HG03139 (cell line): ENCODE measurements at regions not wholly inside any gene's neighbourhood (a gene's known extent, or its start where the extent isn't known, plus 50 kb on each side); places are given as distances from the start of the nearest gene placed in this dataset.

Experiments
- ATAC-seq: cut with Tn5 transposase; IDR thresholded peaks from one replicate; pipeline ENCODE4 v1.9.1; 2021; ENCODE audit not compliant: unreplicated experiment

DNA sequence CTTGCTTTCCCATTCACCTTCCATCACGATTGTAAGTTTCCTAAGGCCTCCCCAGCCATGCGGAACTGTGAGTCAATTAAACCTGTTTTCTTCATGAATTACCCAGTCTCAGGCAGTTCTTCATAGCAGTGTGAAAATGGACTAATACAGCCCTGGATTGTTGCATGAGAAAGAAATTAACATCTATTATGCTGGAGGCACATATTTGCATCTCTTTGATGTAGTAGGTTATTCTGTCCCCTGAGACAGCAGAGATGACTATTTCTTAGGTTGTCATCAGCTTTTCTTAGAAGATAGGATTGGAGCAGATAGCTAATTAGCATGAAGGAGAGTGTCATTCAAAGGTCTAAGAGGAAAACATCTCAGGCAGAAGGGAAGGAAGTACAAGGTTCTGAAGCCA lies 166.2 kb downstream of the OMA1 start:
- no peak for ATAC-seq

DNA sequence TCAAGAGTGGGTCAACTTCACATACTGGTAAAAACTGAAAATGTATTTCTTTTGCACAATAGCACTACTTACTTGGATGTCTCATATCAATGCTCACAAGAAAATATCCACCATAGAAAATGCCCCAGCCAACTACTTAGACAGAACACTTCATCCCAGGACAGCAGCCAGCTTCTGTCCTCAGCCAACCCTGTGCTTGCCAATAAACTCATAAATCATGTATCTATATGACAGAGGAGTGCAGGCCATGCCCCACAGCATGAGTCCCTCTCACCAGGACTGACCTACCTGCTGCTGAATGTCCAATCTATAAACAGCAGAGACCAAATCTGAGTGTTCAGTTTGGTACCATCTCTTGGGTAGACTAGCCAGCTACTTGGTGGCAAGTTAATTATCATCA lies 179.3 kb downstream of the OMA1 start:
- ATAC-seq = no peak

DNA sequence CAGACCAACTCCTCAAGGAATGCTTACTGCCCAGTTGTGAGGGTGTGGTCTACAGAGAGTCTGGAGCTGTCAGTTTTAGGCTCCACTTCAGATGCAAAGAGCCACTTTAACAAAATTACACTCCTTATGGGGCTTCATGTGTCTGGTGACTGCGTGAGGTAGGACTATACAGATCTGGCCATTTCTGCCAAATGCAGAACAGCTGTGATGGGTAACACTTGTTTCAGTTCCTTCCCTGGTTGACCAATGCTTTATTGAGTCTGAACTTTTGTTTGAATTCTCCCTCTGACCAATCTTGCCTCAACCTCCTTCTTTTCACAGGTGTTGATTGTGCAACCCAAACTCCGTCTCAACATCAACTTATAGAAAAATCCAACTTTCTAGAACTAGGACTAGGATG lies 181.2 kb downstream of the OMA1 start:
- ATAC-seq = no peak

DNA sequence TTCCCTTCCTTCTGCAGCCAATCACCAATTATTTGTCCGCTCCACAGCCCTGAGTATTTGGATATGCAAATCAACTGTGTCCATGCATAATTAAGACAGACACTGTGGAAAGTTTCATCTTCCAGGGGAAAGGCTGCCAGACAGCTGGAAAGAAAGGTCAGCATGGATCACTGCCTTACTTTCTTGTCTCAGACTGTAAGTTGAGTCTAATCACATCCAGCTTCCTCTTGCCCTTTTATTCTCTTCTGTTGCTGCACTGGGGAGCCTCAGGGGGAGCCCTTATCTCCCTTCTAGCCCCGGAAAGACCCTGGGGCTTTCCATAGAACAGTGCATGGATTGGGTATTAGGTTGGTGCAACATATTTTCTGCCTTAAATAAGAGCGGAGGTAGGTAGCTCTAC lies 182.9 kb downstream of the OMA1 start:
- ATAC-seq = no peak

DNA sequence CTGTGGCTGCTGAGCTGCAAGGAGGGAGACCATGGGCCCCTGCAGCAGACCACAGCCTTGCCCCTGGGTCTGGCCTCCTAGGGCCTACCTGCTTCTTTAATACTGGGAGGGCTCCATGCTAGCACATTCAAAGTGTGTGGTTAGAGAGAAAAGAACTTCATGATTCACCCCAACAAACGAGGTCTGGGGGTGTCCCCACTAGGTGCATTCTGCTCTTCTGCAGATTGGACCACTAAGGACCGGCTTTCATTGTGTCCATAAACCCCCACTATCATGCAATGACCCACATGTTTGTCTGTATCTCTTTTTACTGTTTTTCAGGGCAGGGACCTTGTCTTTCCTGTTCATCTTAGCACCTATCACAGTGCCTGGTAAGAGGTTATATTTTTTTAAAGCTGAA lies 185.4 kb downstream of the OMA1 start:
- no peak for ATAC-seq

DNA sequence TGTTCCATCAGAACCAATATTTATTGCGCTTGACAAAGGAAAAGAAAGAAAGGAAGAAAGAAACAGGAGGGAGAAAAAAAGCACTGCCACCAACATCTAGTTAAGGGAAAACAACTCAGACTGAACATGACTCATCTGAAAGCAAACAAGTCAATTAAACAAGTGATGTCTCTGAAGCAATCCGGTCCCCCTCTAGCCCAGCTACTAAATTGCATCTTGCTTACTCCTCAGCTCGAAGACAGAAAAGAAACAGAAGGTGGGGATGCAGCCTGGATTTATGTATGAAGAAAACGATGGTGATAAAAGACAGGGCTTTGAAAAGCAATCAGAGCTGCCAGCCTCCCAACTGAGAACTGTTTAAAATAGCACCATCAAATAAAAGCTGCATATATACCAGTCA lies 188.2 kb downstream of the OMA1 start:
- no peak for ATAC-seq

DNA sequence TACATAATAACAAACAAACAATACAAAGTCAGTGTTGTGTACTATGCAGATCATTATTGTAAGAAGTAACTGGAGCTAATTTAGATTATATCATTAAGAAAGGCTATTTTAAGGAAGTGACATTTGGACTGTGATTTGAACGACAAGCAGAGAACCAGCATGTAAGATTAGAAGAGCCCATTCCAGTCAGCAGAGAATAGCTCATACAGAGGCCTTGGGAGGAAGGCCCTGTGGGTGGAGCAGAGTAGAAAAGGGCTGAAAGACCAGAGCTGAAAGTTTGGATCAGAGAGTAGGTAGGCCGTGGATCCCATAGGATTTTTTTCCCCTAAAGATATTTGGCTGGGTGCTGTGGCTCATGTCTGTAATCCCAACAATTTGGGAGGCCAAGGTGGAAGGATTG lies 190.1 kb downstream of the OMA1 start:
- ATAC-seq = no peak

DNA sequence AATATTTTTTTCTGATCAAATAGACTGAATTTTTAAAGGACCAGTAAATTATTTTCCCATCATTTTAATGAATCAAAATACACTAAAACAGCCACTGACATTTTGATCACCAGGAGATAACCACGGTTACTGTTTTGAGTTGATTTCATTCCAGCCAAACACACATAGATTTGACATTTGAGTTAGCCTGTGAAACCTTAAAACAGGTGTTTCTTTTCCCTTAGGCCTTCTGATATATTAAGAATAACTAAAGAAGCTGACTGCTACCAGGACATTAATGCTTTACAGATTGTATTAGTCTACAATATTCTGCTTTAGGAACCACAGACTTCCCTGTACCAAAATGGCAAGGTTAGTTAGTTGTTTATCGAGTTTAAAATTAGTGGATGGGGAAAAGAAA lies 193.4 kb downstream of the OMA1 start:
- ATAC-seq = no peak

DNA sequence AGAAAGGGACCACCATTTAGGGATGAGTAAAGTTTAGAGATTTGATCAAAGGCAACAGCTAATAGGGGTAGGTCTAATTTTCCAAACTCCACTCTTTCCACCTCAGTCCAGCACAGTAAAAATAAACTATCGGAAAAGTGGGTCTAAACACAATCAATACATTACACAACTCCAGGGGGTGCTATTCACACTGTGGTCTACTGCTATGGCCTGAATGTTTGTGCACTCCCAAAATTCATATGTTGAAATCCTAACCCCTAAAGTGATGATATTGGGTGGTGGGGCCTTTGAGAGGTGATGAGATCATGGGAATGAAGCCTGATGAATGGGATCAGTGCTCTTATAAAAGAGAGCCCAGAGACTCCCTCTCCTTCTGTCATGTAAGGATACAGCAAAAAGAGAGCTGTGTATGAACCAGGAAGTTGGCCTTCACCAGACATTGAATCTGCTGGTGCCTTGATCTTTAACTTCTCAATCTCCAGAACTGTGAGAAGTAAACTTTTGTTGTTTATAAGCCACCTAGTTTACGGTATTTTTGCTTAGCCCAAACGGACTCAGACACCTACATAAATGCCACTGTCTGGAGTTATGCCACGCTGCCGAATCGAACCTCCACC lies 193.9 kb downstream of the OMA1 start:
- no peak for ATAC-seq

DNA sequence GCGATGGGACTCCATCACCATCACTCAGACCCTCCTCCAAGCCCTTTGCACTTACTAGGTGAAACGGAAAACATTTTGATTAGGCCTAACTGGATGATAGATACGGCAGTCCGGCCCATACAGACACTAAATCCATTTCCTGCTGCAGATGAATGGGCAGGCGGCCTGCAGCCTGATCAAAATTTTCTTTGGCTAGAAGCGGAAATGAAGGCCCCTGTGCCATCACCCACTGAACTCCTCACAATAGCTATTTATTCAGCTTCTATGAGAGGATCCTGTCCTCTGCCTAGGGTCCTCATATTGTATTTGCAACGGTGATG lies 200.5 kb downstream of the OMA1 start:
- ATAC-seq = no peak

DNA sequence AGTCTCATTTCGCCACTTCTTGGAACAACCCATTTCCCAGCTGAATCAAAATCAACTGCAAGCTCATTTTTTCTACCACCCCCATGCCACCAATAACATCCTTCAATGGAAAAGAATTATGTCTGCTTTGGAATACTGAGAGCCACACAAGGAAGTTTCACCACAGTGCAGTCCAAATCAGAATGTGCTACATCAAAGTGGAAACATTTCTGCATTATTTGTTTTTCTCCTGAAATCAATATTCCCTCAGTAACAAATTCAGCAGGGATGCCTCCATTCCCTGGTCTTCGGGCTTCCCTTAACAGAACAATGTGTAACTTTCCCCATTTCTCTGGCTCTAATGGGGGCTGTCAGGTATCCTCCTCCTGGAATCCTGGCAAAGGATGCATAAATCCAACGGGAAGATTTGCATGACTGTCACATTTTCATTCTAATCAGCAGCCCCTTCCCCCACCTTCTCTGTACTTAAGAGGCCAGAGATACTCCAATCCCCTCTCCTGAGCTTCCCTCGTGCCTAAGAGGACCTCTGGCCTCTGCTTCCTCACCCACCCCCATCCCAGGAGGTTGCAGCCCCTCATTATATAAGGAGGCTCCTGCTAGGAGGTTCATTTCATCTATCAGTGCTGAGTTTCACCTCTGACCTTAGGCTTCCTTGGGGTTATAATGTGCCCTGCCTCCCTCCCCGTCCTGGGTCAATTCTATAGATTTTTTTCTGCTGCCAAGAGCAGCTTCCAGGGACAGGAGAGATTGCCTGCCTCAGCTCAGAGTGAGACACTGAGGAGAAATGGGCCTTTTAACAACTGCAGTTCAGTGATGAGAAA lies 201.1 kb downstream of the OMA1 start:
- ATAC-seq = no peak

DNA sequence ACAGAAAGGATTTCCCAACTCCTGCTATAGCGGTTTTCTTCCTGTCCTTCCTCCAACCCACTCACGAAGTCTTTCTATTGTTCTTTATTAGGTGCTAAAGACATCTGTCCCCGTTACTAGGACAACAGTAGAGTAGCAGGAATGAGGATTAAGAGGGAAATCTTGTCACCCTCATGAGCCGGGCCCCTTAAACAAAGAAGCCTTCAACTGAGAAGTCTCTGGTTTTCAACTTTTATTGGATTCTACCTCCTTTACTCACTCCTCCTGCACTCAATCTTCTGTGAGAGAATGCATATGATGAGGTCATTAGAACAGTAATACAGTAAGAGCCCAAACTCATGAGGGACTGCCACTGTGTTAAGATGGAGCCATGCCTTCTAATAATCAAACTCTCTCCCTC lies 206.3 kb downstream of the OMA1 start:
- no peak for ATAC-seq

DNA sequence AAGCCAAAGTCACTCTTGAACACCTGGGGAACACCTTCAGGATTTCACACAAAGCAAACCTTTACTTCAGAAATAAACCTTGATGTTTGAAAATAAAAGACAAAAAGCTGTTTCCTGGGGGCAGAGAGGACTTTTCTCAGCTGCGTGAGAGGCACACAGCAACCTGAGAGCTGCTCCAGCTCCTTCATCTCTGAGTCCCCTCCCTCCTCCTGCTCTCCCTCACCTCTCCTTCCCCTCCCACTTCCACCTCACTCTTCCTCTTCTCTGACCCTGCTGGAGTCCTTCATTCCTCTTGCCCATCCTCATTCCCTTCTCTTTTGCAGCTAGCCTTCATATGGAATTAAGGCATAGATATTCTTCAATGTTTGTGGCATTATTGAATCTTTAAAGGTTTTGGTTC lies 208.4 kb downstream of the OMA1 start:
- no peak for ATAC-seq

DNA sequence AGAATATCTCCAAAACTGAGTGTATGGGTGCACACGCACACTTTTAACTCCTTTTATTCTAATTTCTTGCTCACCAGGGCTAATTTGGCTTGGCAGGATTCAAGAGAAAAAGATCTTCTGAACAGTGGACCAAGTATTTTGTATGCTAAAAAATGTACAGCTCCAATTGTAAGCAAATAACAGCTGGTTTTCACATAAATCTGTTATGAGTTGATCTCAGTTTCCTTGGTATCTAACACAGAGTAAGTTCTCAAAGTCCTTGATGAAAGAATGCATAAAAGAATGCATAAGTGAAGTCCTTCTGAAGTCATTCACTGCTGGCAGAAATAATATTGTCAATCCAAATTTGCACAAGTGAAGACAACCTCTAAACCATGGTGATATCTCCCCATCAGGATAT lies 213.0 kb downstream of the OMA1 start:
- no peak for ATAC-seq

DNA sequence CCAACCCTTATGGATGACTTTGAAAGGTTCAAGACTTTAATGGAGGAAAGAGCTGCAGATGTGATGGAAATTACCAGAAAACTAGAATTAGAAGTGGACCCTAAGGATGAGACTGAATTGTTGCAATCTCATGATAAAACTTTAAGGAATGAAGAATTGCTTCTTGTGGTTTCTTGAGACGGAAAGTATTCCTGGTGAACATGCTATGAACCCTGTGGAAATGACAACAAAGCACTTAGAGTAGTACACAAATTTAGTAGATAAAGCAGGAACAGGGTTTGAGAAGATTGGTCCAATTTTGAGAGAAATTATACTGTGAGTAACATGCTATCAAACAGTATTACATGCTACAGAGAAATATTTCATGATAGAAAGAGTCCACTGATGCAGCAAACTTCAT lies 215.4 kb downstream of the OMA1 start:
- ATAC-seq = no peak

DNA sequence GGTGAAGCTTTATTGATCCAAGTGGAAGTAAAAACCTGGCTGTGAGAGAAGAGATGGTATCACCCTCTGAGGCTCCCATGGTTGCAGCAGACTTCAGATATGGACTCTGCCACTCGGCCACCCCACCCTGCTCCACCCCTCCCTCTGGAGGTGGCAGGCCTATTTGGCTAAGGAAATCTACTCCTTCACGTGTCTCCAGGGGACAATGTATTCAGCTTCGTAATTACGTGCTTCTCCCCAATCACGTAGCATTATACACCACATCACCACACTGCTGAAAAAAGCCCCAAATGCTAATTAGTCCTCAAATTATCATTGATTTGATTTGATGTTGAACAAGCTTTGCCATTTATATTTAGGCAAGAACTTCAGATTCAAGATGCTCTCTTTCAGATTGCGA lies 220.7 kb downstream of the OMA1 start:
- no peak for ATAC-seq

DNA sequence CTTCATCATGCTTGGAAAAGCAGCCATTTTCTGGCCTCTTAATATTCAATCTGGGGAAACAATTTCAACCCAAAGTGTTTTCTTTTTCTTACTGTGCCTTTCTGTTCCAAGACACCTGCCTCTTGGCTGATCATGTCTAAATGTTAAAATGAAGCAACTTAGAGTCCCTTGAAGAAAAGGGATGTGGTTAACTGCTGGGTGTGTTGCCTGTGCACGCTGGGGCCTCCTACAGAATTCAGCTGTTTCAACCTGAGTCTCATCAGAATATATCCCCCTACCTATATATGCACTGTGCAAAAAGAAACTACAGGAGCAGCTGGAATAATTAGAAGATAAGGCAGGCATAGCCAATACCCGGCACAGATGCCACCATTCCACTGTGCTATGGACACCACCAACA lies 222.0 kb downstream of the OMA1 start:
- ATAC-seq = no peak

DNA sequence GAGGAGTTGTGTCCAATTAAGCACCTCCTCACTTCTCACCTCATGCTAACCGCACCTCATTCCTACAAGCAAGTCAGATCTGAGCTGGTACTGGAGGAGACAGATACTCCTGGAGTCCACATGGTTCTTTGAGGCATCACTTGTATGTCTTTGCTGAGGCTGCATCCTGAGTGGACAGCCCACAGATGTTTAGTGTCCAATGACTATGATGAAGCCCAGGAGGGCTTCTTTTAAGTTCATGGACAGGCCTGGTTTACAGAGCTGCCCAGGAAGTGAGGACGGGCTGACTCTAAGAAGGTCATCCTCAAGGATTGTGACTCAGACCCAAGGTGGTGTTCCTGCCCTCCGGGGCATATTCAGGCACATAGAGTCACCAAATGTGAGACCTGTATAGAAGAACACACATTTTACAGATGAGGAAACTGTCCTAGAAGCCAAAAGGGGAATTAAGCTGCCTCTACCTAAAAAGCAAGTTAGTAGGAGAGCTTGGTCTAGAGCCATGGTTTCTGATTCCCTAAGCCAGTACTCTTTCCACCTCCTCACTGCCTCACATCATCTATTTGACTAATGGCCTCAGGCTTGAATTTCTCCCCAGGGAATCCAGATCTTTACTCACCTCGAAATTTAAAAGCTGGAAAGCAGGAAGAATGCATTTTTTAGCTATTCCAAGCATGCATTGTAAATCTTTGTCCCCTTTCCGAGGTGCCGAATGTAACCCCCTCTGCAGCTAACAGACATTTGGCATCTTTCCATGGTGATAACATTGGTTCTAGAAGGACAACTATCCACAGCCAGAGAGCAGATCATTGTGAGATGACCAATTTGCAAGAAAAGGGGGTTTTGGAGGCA lies 228.1 kb downstream of the OMA1 start:
- no peak for ATAC-seq

DNA sequence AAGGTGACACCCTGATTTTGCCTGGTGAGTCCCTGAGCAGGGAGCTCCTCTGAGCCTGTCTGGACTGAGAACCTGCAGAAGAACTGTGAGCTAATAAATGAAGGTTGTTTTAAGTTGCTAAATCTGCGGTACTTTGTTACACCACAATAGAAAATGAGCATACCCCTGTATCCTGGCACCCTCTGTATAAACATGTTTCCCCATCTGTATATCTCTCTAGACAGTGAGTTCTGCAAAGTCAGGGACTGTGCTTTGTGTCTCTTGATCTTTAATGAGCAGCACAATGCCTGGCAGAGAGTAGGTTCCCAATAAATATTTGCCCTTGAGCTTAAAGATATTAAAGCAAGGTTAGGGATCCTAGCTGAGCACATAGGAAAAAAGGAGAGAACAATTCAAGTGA lies 228.8 kb downstream of the OMA1 start:
- no peak for ATAC-seq

DNA sequence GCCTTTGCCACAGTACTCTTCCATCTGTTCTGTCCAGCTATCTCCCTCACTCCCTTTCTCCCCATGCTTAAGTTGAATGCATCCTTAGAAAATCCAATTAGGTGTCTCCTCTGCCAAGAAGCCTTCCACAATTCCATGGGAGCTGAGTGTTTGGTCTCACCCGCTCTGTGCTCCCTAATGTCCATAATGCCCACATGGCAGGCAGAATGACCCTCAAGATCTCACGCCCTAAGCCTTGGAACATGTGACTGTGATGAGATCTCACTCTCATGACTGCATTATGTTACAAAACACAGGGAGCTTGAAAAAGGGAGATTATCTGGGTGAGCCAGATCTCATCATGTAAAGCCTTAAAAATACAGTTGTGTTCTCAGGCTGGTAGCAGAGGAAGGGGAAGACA lies 229.4 kb downstream of the OMA1 start:
- ATAC-seq = no peak

DNA sequence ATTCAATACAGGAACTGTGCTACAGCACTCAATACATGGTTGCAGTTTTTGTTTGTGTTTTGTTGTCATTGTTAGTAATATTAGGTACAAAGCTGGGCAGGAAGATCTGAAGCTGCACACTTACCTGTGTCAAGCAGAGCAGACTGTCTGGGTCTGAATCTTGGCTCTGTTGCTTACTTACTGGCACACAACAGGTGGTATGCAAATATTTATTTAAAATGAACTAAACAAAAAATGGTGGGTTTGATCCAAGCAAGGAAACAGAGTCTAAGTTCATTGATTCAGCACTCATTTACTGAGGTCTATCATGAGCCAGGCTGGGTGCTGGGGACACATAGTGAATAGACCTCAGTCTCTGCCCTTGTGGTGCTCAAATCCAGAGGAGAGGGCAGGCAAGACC lies 230.4 kb downstream of the OMA1 start:
- no peak for ATAC-seq

DNA sequence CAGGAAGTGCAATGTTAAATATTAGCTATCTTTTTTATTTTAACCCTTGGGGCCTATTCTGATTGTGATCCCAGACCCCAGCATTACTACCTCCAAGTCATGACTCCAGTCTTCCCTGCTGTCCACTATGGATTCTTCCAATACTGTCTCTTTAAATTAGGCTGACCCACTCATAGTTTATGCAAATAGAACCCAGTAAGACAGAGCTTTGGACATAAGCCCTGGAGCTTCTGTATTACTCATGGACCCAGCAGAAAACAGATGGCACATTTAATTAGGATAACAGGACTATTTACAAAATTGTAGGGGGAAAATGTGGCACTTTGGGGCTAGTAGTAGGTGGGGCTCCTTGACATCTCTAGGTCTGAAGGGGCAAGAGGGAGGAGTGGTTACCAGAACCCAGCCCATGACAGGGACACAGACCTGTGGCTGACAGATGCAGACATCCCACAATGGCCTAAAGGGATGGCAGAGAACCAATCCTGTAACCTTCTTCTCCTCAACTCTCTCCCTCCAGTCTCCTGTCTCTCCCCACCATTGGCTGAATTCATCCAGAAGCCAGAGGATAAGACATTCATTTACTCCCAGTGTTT lies 233.5 kb downstream of the OMA1 start:
- ATAC-seq = no peak
